Activated T-cell treated with anti-CD3 and anti-CD28 coated beads, Interleukin-2, amount 50 U/mL, for 4 hours (primary cell): ENCODE measurements at regions not wholly inside any gene's neighbourhood (a gene's known extent, or its start where the extent isn't known, plus 50 kb on each side); places are given as distances from the start of the nearest gene placed in this dataset.

Source experiments
- ATAC-seq, 2 donors: fragments of 200-7000 bp; cut with Tn5 transposase; one replicate each; pipeline ENCODE4 v1.10.0; 2021
- DNase-seq: peaks from one replicate; pipeline ENCODE4 v3.0.0-alpha.2; 2020
- H3K27me3 Mint-ChIP-seq: one replicate; pipeline ENCODE4 v1.8.0; 2021; ENCODE audit warnings: low read depth, mixed read lengths
- H3K36me3 Mint-ChIP-seq: one replicate; pipeline ENCODE4 v1.8.0; 2022; ENCODE audit warnings: mixed read lengths; ENCODE audit not compliant: insufficient read depth
- H3K4me1 Mint-ChIP-seq: one replicate; pipeline ENCODE4 v1.8.0; 2021; ENCODE audit warnings: low read depth, mixed read lengths
- H3K4me3 Mint-ChIP-seq: one replicate; pipeline ENCODE4 v1.8.0; 2021; ENCODE audit warnings: mild to moderate bottlenecking, moderate library complexity, mixed read lengths
- H3K9me3 Mint-ChIP-seq: one replicate; pipeline ENCODE4 v1.8.0; 2021; ENCODE audit warnings: mixed read lengths

- H3K27me3 Mint-ChIP-seq: peaks cover 9% of the 10 kb centered on the region
- no peak for DNase-seq
- H3K36me3 Mint-ChIP-seq: no peaks in the 10 kb centered on the region
- no peak overlapping the region for H3K4me3 Mint-ChIP-seq
- ATAC-seq: no peak
- no peaks in the 10 kb centered on the region for H3K4me1 Mint-ChIP-seq
- H3K9me3 Mint-ChIP-seq: no peaks in the 10 kb centered on the region
Observed at GRCh38 chr6:99011151-99011550, 63.4 kb upstream of the FBXL4 start.

GRCh38 chr6:99002831-99003230 lies 55.1 kb upstream of the FBXL4 start:
- Mint-ChIP-seq H3K27me3 (peaks cover 6% of the 10 kb centered on the region), H3K36me3 (no peaks in the 10 kb centered on the region), H3K4me1 (no peaks in the 10 kb centered on the region), H3K9me3 (no peaks in the 10 kb centered on the region), H3K4me3 (no peak overlapping the region)
- DNase-seq: no peak
- no peak for ATAC-seq

- Mint-ChIP-seq H3K4me3 (no peak overlapping the region), H3K36me3 (no peaks in the 10 kb centered on the region), H3K4me1 (no peaks in the 10 kb centered on the region), H3K9me3 (no peaks in the 10 kb centered on the region), H3K27me3 (peaks cover 21% of the 10 kb centered on the region)
- DNase-seq (no peak), ATAC-seq (no peak)
Observed at GRCh38 chr6:98998103-98998502, 50.4 kb upstream of the FBXL4 start.
